ENCODE measurements at regions not wholly inside any gene's neighbourhood (a gene's known extent, or its start where the extent isn't known, plus 50 kb on each side); places are given as distances from the start of the nearest gene placed in this dataset.
A peak's percentile ranks its signal among the peaks of the same experiment; 100 is the strongest.

GRCh38 chr20:17858450-17859001 lies 110.1 kb downstream of the SNX5 start:
- DNase-seq (ENCODE audit: low spot score) = no peak

GRCh38 chr20:17857639-17858449 lies 110.8 kb downstream of the SNX5 start:
- DNase-seq (ENCODE audit: low spot score) = no peak

- no peak for DNase-seq (ENCODE audit: low spot score)
These were observed 111.6 kb downstream of the SNX5 start for GRCh38 chr20:17856837-17857605.

GRCh38 chr20:17856024-17856564 lies 112.5 kb downstream of the SNX5 start:
- DNase-seq (ENCODE audit: low spot score) = no peak

- DNase-seq (ENCODE audit: low spot score) = peak; percentile 58
These were observed 114.2 kb downstream of the SNX5 start for GRCh38 chr20:17854307-17854903.

GRCh38 chr20:17852323-17852722 lies 116.3 kb downstream of the SNX5 start:
- no peak for DNase-seq (ENCODE audit: low spot score)

- DNase-seq (ENCODE audit: low spot score) = no peak
These were observed 117.9 kb downstream of the SNX5 start for GRCh38 chr20:17850684-17851026.

GRCh38 chr20:17849901-17850683 lies 118.5 kb downstream of the SNX5 start:
- DNase-seq (ENCODE audit: low spot score) = no peak

- DNase-seq (ENCODE audit: low spot score) = no peak
These were observed 119.3 kb downstream of the SNX5 start for GRCh38 chr20:17849138-17849900.

- no peak for DNase-seq (ENCODE audit: low spot score)
These were observed 120.1 kb downstream of the SNX5 start for GRCh38 chr20:17848249-17849048.

- DNase-seq (ENCODE audit: low spot score) = no peak
These were observed 122.7 kb downstream of the SNX5 start for GRCh38 chr20:17845701-17846475.

GRCh38 chr20:17844549-17845298 lies 123.9 kb downstream of the SNX5 start:
- DNase-seq (ENCODE audit: low spot score) = no peak

GRCh38 chr20:17844133-17844429 lies 124.5 kb downstream of the SNX5 start:
- DNase-seq (ENCODE audit: low spot score) = no peak

GRCh38 chr20:17843246-17844132 lies 125.1 kb downstream of the SNX5 start:
- DNase-seq (ENCODE audit: low spot score) = peak; percentile 86

- peak; percentile 55 for DNase-seq (ENCODE audit: low spot score)
These were observed 126.8 kb downstream of the SNX5 start for GRCh38 chr20:17841751-17842215.

- no peak for DNase-seq (ENCODE audit: low spot score)
These were observed 128.2 kb downstream of the SNX5 start for GRCh38 chr20:17840423-17840822.

- DNase-seq (ENCODE audit: low spot score) = no peak
These were observed 129.7 kb downstream of the SNX5 start for GRCh38 chr20:17838921-17839320.
